Parathyroid adenoma (tissue), 2 donors: ENCODE measurements at regions not wholly inside any gene's neighbourhood (a gene's known extent, or its start where the extent isn't known, plus 50 kb on each side); places are given as distances from the start of the nearest gene placed in this dataset.

ENCODE experiments used
- H2AFZ ChIP-seq: fragments of 300-600 bp; sonication (generic); one replicate; pipeline ENCODE4 v1.7.0; 2017; ENCODE audit warnings: antibody characterized with exemption, mild to moderate bottlenecking
- H3K27ac ChIP-seq: fragments of 300-600 bp; sonication (generic); one replicate; pipeline ENCODE4 v1.7.0; 2017
- H3K27me3 ChIP-seq: fragments of 300-600 bp; sonication (generic); one replicate; pipeline ENCODE4 v1.7.0; 2017; ENCODE audit warnings: low read length; ENCODE audit not compliant: control insufficient read depth, insufficient read depth
- H3K36me3 ChIP-seq: fragments of 300-600 bp; sonication (generic); one replicate; pipeline ENCODE4 v1.7.0; 2017; ENCODE audit warnings: low read length; ENCODE audit not compliant: control insufficient read depth, insufficient read depth
- H3K4me1 ChIP-seq: fragments of 300-600 bp; sonication (generic); one replicate; pipeline ENCODE4 v1.7.0; 2017; ENCODE audit warnings: control low read depth
- H3K4me2 ChIP-seq: fragments of 300-600 bp; sonication (generic); one replicate; pipeline ENCODE4 v1.7.0; 2017; ENCODE audit warnings: low read length
- H3K4me3 ChIP-seq: fragments of 300-600 bp; sonication (generic); one replicate; pipeline ENCODE4 v1.7.0; 2017; ENCODE audit warnings: low read depth, low read length
- H3K79me2 ChIP-seq: fragments of 300-600 bp; sonication (generic); one replicate; pipeline ENCODE4 v1.7.0; 2017; ENCODE audit warnings: control low read depth
- H3K9ac ChIP-seq: fragments of 300-600 bp; sonication (generic); one replicate; pipeline ENCODE4 v1.7.0; 2017; ENCODE audit warnings: mild to moderate bottlenecking
- H3K9me3 ChIP-seq: fragments of 300-600 bp; sonication (generic); one replicate; pipeline ENCODE4 v1.7.0; 2017; ENCODE audit warnings: low read length; ENCODE audit not compliant: control insufficient read depth
- TF ChIP-seq, protein P1 (sequence below): fragments of 300-600 bp; sonication (generic); IDR thresholded peaks from one replicate; pipeline ENCODE4 v1.7.0; 2017; ENCODE audit warnings: antibody characterized with exemption, mild to moderate bottlenecking
- donor health status: primary hyperparathyroidism.

DNA sequence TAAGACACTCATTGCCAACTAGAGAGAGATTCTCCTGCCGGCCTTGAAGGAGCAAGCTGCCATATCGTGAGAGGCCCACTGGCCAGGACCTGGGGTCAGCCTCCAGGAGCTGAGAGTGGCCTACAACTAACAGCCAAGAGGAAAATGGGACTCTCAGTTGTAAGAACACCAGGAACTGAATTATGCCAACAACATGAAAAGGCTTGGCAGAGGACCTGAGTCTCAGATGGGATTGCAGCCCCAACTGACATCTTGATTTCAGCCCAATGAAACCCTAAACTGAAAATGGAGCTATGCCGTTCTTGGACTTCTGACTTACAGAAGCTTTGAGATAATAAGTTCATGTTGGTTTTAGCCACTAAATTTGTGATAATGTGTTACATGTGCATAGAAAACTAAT is 193.5 kb upstream of the LRFN2 start:
- Histone ChIP-seq H3K79me2 (no peaks in the 10 kb centered on the region), H3K27ac (no peak overlapping the region), H3K4me1 (no peaks in the 10 kb centered on the region), H3K4me2 (no peak overlapping the region), H3K9ac (no peak overlapping the region), H3K27me3 (no peaks in the 10 kb centered on the region), H3K4me3 (no peak overlapping the region), H3K9me3 (no peaks in the 10 kb centered on the region), H2AFZ (no peak overlapping the region), H3K36me3 (no peaks in the 10 kb centered on the region)
- TF ChIP-seq, protein P1, sequence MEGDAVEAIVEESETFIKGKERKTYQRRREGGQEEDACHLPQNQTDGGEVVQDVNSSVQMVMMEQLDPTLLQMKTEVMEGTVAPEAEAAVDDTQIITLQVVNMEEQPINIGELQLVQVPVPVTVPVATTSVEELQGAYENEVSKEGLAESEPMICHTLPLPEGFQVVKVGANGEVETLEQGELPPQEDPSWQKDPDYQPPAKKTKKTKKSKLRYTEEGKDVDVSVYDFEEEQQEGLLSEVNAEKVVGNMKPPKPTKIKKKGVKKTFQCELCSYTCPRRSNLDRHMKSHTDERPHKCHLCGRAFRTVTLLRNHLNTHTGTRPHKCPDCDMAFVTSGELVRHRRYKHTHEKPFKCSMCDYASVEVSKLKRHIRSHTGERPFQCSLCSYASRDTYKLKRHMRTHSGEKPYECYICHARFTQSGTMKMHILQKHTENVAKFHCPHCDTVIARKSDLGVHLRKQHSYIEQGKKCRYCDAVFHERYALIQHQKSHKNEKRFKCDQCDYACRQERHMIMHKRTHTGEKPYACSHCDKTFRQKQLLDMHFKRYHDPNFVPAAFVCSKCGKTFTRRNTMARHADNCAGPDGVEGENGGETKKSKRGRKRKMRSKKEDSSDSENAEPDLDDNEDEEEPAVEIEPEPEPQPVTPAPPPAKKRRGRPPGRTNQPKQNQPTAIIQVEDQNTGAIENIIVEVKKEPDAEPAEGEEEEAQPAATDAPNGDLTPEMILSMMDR: no peak

DNA sequence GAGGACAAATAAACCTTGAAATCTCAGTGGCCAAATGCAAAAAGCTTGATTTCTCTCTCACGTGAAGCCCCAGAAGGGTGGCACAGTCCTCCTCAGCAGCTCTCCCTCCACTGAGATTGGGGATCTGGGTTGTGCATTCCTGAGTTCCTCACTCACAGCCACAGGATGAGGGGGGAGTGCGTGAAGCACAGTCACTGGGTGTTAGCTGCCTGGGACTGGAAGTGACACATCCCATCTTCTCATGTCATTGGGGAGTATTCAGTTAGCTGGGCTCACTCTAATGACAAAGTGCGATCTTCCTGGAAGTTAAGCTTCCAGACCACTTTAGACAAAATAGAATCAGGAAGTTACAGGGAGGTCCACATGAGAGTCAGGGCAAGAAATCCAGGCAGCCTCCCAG is 192.2 kb upstream of the LRFN2 start:
- TF ChIP-seq, protein P1: no peak
- H3K4me3 ChIP-seq: no peak overlapping the region
- H3K27me3 ChIP-seq: no peaks in the 10 kb centered on the region
- H3K79me2 ChIP-seq: no peaks in the 10 kb centered on the region
- H3K4me1 ChIP-seq: no peaks in the 10 kb centered on the region
- H3K9ac ChIP-seq: no peak overlapping the region
- H2AFZ ChIP-seq: no peak overlapping the region
- no peaks in the 10 kb centered on the region for H3K9me3 ChIP-seq
- no peaks in the 10 kb centered on the region for H3K36me3 ChIP-seq
- H3K4me2 ChIP-seq: no peak overlapping the region
- H3K27ac ChIP-seq: no peak overlapping the region

DNA sequence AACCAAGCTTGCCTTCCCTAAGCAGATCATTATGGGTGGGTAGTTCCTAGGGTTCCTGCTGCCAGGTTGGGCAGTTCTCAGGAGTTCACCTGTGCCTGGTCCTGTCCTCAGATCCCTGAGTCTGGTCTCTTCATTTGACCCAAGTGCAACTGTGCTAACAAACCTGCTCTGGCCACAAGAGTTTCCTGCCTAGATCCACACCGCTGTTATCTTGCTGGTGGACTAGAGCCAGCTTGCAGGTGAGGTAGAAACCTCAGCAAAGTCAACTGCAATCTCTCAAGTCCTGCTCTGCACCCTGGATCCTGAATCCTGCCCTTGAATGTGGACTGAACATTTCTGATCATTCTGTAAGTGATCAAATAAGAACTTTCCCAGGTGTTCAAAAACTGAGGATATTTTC is 191.8 kb upstream of the LRFN2 start:
- H3K4me1 ChIP-seq: no peaks in the 10 kb centered on the region
- H3K4me2 ChIP-seq: no peak overlapping the region

DNA sequence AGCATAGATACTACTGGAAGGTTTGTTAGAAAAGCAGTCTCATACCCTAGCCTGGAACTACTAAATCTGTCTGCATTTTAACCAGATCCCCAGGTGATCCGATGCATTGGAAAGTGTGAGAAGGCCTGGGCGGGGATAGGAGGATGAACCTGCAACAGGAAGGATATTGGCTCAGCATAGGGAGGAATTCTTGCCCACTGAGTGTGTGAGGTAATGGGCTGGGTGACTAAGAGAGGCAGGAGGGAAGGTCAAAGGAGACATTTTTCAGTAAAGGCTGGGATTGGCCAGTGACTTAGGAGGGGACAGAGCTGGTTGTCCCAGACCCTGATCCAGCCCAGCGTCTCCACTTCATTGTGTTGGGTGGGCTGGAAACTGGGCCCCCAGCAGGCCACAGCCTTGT is 191.0 kb upstream of the LRFN2 start:
- H3K27ac ChIP-seq: no peak overlapping the region
- TF ChIP-seq, protein P1: no peak
- H2AFZ ChIP-seq: no peak overlapping the region
- H3K36me3 ChIP-seq: no peaks in the 10 kb centered on the region
- H3K4me2 ChIP-seq: no peak overlapping the region
- no peaks in the 10 kb centered on the region for H3K9me3 ChIP-seq
- no peaks in the 10 kb centered on the region for H3K27me3 ChIP-seq
- H3K79me2 ChIP-seq: no peaks in the 10 kb centered on the region
- no peaks in the 10 kb centered on the region for H3K4me1 ChIP-seq
- no peak overlapping the region for H3K9ac ChIP-seq
- H3K4me3 ChIP-seq: no peak overlapping the region

More for the DNA sequence above, 191.8 kb upstream of the LRFN2 start:
- H3K9me3 ChIP-seq: no peaks in the 10 kb centered on the region
- H3K79me2 ChIP-seq: no peaks in the 10 kb centered on the region
- H2AFZ ChIP-seq: no peak overlapping the region
- H3K4me3 ChIP-seq: no peak overlapping the region
- no peaks in the 10 kb centered on the region for H3K36me3 ChIP-seq
- TF ChIP-seq, protein P1: no peak
- H3K27ac ChIP-seq: no peak overlapping the region
- no peak overlapping the region for H3K9ac ChIP-seq
- H3K27me3 ChIP-seq: no peaks in the 10 kb centered on the region

DNA sequence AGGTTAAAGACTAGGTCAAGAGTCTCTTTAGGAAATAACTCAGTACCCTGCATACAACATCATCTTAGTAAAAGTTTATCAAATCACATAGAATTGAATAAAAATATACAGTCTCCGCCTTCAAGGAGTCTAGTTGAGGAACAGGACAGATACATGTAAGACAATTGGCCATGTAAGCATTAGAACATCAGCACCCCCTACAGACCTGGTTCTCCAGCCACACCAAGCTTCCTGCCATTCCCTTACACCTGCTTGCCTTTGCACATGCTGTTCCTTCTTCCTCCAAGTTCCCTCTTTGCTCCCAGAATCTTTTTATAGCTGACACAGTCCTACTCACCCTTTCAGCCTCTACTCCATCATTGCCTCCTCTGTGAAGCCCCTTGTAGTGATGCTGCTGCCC is 187.8 kb upstream of the LRFN2 start:
- TF ChIP-seq, protein P1: no peak
- Histone ChIP-seq H3K9me3 (no peaks in the 10 kb centered on the region), H3K4me2 (no peak overlapping the region), H3K79me2 (no peaks in the 10 kb centered on the region), H3K27ac (no peak overlapping the region), H2AFZ (no peak overlapping the region), H3K4me3 (no peak overlapping the region), H3K36me3 (no peaks in the 10 kb centered on the region), H3K9ac (no peak overlapping the region), H3K4me1 (no peaks in the 10 kb centered on the region), H3K27me3 (no peaks in the 10 kb centered on the region)
